GM19043 (cell line): ENCODE measurements at regions not wholly inside any gene's neighbourhood (a gene's known extent, or its start where the extent isn't known, plus 50 kb on each side); places are given as distances from the start of the nearest gene placed in this dataset.

Source experiments
- ATAC-seq: cut with Tn5 transposase; IDR thresholded peaks from one replicate; pipeline ENCODE4 v1.9.1; 2021; ENCODE audit warnings: low read depth; ENCODE audit not compliant: unreplicated experiment

GRCh38 chr1:87759421-87760087 is 430.9 kb downstream of the LMO4 start:
- no peak for ATAC-seq

DNA sequence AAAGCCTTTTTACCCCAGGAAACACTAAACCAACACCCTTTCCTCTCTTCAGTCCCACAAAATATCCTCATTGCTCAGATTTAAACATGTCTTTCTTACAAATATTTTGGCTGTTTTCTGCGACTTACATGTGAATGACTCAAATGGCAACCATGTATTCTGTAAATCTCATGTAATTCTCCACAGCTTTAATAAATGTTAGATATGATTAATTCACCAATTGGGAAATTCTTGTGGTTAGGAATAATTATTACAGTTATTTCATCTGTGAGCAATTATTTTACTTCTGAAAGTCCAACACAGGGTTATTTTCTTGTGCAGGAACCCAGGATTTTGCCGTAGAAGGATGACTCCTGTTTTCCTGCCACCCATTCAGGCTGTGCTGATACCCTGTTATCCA is 431.5 kb downstream of the LMO4 start:
- no peak for ATAC-seq

- ATAC-seq, result no peak
These were observed 432.0 kb downstream of the LMO4 start for GRCh38 chr1:87760654-87761053.

GRCh38 chr1:87763483-87763882 is 434.8 kb downstream of the LMO4 start:
- no peak for ATAC-seq

- ATAC-seq, result no peak
These were observed 436.5 kb downstream of the LMO4 start for GRCh38 chr1:87765057-87765680.

GRCh38 chr1:87765681-87766070 is 437.0 kb downstream of the LMO4 start:
- no peak for ATAC-seq

- ATAC-seq, result no peak
These were observed 438.1 kb downstream of the LMO4 start for GRCh38 chr1:87766737-87767136.

GRCh38 chr1:87778896-87779295 is 450.2 kb downstream of the LMO4 start:
- ATAC-seq, result no peak

- no peak for ATAC-seq
These were observed 452.9 kb downstream of the LMO4 start for GRCh38 chr1:87781554-87781953.

GRCh38 chr1:87783315-87783714 is 454.6 kb downstream of the LMO4 start:
- ATAC-seq, result no peak

DNA sequence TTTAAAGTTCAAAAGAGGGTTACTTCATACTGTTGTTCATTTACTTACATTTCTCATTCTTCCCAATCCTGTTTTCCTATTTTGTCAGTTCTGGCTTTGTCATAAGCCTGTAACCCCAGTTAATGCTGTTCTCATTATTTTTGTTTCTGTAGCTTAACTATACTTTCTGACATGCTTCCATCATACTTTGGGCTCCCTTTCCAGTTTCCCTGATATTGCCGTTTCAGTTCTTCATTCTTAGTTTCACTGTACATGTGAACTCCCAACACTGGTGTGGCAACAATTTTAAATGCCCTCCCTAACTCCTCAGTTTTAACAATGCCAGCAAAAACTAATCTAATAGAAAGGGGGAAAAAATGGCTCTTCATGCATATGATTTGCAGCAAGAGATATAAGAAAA is 456.7 kb downstream of the LMO4 start:
- no peak for ATAC-seq

DNA sequence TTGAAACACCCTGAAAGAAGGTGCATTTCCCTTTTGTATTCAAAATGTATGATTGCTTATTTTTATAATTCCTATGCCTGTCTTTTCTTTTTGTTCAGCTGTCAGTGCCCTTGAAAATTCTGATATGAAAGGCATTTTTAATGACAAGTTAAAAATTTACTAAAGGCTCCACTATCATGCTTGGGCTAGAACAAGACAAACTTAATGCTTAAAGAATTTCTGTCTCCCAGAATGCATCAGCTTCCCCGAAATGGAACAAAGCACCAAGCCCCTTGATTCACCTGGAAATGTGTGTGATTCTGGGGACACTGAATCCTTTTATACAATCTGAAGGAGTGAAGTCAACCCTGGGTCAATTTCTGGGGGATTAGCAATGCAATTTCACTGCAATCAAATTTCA is 457.5 kb downstream of the LMO4 start:
- no peak for ATAC-seq

GRCh38 chr1:87786861-87787545 is 458.3 kb downstream of the LMO4 start:
- ATAC-seq, result no peak

- no peak for ATAC-seq
These were observed 458.9 kb downstream of the LMO4 start for GRCh38 chr1:87787551-87787950.

DNA sequence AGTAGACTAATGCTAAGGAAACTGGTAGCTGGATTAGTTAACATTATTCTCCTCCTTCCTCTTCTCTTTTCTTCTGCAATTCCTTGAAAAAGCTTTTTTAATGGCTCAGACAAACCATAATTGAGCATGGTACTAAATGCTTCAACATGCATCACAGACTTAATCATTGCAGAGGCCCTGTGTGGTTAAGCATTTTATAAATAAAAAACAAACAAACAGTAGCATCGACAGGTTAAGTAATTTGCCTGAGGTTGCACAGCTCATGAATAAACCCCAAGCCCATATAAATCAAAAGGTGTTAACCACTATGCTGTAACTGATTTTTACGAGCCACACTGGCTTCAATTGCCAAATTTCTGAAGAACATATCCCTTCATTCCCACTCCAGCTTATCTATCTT is 462.1 kb downstream of the LMO4 start:
- no peak for ATAC-seq

GRCh38 chr1:87791931-87792740 is 463.5 kb downstream of the LMO4 start:
- no peak for ATAC-seq

GRCh38 chr1:87794788-87795614 is 466.3 kb downstream of the LMO4 start:
- ATAC-seq, result no peak

- no peak for ATAC-seq
These were observed 467.1 kb downstream of the LMO4 start for GRCh38 chr1:87795615-87796337.

DNA sequence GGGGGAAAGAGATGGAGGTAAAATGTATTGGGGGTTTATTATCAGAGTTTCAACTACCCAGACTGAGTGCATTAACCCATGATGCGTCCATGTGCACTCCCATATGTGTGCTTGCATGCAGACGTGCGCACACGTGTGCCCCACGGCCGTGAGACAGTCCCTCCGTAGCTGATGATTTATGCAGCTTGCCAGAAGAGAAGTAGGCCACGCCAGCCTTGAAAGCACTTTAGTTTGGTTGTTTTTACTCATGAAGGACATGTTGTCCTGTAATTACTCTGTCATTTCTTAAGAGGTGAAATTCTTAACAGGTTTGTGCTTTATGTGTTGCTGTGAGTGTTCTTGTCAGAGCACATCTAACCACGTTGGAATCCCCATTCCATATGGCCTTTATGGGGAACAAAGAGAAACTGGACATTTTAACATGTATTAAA is 467.8 kb downstream of the LMO4 start:
- ATAC-seq, result no peak

GRCh38 chr1:87799451-87799850 is 470.8 kb downstream of the LMO4 start:
- ATAC-seq, result no peak
